T47D (cell line): ENCODE measurements at regions not wholly inside any gene's neighbourhood (a gene's known extent, or its start where the extent isn't known, plus 50 kb on each side); places are given as distances from the start of the nearest gene placed in this dataset.

Experiments used
- DNase-seq, 2 experiments: peaks; one replicate each; pipeline versions ENCODE4 v3.0.0 to v3.0.0-alpha.2; 2011 to 2012; ENCODE audit warnings: low read depth in 1 of 2, low spot score in 1 of 2
- JUND ChIP-seq: IDR thresholded peaks from 2 replicates; pipeline ENCODE4 v1.6.1; 2012; ENCODE audit warnings: low read depth
- in situ Hi-C: cut with HindIII; loops from 2 replicates; pipeline ENCODE4 v1.10.0; 2016; ENCODE audit warnings: low sequenced_read_pairs, low pct_unique_long_range_greater_than_20kb

DNA sequence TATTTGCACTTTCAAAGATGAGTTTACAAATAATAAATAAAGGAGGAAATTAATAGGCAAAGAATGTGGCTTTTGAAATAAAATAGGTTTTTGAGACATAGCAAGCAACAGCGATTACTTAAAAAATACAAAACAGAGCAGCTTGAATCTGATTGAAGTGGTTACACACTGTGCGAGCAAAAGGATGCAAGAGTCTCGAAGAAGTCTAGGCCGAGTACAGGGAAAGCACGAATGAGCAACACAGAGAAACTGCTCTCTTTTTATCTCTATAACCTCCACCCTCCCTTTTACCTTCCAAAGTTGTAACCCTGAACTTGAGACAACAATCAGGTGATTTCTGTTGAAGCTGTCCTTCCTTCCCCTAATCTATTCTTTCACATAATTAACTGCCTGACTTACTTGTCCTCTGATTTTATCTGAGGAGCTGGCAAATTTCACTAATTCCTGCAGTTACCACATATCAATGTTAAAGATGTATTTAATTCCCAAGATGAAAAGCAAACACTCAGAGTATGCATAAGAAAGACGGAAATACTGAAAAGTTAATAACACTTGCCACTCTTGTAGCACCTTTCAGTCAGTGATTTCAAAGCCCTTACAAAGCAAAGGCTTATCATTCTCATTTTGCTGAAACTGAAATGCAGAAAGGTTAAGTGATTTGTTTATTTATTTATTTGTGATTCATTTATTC is 1030.1 kb downstream of the ADGRL2 start:
- in situ Hi-C loops: no loop called here
- TF ChIP-seq JUND: no peak
- no peak for DNase-seq

DNA sequence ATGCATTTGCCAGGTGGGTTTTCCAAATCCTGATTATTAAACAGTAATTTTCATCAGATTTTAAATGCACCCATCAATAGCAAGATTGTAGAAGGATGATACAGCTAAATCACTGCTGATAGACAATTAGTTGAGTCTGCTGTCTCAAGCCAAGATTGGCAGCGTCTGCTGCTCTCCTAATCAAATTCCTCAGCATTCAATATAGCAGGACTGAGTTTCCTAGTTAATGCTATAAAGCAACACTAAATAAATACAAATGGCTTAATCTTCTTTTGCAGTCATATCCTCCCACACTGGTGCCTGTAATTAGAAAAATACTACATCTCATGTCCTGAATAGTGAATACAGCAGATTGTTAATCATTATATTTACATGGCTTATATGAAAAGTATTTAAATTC is 1028.8 kb downstream of the ADGRL2 start:
- in situ Hi-C loops: no loop called here
- DNase-seq: no peak
- TF ChIP-seq JUND: no peak

DNA sequence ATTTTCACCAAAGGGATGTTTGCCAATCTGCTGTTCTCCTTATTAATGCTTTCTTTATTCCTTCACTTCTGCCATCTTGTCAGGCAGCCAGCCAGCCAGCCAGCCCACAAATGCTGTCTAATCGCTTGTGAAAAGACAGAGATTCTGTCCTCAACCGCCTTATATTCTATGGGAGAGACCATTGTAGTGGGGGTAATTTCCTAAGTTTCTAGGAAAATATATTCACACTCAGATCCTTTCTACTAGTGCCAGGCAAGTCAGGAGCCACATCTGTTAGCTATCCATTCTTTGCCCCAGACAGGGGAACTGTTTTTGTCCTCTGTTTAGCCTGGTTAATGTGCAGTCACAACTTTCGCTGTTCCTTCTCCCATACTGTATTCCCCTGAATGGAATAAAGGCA is 1023.1 kb downstream of the ADGRL2 start:
- no peak for TF ChIP-seq JUND
- in situ Hi-C loops: no loop called here

DNA sequence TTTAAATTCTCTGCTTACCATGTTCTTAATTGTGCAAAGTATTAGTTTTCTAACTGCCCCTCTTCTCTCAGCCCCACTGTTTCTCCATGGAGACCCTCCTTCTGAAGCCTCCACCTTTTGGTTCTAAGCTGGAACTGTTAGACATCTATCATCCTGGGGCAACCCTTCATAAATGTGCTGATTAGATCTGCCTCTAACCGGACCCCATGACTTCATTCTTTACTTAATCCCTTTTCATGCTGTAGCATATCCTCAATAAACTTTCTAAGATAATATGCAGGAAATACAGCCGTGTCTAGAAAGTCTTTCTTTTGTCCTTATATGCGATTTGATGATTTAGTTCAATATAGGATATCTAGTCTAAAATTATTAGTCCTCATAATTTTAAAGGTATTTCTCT is 1020.1 kb downstream of the ADGRL2 start:
- in situ Hi-C loops: no loop called here
- no peak for TF ChIP-seq JUND
- no peak for DNase-seq

More for the DNA sequence above, 1023.1 kb downstream of the ADGRL2 start:
- no peak for DNase-seq

DNA sequence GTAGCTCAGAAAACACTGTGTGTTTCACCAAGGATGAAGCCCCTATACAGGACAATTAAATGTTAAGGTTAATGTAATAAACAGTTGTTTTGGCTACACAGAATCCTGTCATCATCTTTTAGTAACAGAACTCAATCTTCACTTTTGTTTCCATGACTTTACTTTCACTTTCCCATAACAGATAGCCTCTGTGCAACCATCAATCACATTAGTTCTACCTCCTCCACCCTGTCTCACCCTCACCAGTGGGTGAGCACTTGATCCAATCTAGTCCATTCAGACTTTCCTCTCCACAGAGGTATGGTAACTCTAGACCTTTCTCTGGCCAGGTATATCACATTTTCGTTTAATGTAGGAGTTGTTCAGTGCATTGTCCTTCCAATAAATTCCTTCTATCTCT is 1018.5 kb downstream of the ADGRL2 start:
- no peak for TF ChIP-seq JUND
- DNase-seq: no peak
- in situ Hi-C loops: no loop called here

DNA sequence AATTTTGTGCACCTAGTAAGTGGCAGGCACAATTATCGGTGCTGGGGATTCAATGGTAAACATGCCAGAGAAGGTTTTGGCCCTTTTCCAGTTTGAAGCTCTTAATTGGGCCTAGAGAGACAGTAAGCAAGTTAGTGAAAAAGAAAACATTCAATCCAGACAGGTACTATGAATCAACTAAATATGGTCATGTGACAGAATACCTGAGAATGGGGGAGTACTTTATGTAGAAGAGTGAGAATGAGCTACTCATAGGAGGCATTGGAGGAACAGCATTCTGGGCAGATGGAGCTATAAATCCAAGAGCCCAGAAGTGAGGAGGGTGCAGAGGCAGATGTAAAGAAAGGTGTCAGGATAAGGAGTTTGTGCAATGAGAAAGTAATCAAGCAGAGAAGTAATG is 1017.9 kb downstream of the ADGRL2 start:
- TF ChIP-seq JUND: no peak
- in situ Hi-C loops: no loop called here
- DNase-seq: peak in 1 of 2 experiments; percentile 37

DNA sequence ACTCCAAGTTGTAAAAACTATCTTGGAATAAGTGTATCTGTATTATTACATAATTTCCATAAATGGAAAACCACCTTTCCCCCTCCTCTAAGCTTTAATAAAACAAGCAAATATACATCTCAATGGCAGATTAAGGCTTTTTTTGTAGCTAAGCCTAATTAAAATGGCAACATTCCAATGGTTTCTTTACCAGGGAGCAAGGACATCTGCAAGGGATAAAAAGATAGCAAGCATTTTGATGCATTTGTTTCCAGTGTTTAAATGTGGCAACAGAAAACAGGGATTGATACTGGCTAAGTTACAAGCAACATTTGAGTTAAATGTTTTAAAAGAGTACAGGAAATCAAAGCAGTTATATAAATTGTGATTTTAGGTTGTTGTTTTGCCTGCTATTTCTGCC is 1012.7 kb downstream of the ADGRL2 start:
- no peak for DNase-seq
- TF ChIP-seq JUND: no peak
- in situ Hi-C loops: no loop called here

DNA sequence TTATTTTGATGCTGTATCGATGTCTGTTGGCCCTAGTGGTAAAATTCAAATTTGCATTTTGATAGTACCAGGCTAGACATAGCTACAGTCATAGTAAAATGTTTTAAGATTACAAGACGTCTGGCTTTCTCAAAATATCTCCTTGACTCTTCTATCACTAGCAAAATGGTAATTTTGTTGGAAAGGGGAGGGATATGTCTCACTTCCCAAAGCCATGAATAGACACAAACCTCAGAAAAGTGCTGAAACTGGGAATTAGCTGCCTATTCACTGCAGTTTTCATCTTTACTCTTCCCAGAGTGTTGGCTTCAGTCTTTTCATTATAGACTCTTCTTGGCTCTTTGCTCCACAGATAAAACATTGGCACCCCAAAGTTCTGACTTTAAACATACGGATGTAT is 1009.9 kb downstream of the ADGRL2 start:
- TF ChIP-seq JUND: no peak
- DNase-seq: no peak
- in situ Hi-C loops: no loop called here

DNA sequence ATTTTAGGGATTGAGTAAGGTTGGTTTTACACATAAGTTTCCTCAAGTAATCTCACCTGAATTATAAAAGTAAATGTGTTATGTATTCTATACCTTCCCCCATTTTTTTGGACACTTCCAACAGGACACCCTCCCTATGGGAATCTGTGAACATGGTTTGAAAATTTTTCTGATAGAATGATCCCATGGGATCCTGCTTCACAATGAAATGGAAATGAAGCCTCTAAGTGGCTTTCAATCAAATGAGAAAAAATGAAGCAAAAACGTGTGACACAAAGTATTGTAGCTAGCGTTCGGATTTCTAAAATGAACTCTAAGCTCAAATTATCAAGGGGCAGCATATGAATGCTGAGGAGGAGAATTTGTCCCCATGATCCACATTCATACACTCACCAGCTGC is 1006.8 kb downstream of the ADGRL2 start:
- no peak for TF ChIP-seq JUND
- in situ Hi-C loops: no loop called here
- no peak for DNase-seq

DNA sequence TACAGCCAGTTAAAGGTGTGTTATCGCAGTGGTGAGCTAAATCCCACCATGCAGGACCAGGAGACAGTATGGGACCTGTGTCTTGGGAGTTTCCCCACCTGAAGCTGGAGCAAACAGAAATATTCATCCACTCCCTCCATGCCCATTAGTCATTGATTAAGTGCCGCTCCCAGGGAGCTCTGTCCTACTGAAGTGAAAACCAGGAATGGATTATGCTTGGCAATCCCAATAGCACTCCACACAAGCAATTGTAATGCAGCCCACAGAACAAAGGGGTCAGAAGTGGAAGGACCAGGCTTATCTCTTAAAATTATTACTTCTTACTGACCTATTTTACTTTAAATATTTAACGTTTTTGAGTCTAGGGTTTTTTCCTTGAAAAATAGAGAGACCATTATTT is 1005.4 kb downstream of the ADGRL2 start:
- in situ Hi-C loops: no loop called here
- TF ChIP-seq JUND: no peak
- no peak for DNase-seq

DNA sequence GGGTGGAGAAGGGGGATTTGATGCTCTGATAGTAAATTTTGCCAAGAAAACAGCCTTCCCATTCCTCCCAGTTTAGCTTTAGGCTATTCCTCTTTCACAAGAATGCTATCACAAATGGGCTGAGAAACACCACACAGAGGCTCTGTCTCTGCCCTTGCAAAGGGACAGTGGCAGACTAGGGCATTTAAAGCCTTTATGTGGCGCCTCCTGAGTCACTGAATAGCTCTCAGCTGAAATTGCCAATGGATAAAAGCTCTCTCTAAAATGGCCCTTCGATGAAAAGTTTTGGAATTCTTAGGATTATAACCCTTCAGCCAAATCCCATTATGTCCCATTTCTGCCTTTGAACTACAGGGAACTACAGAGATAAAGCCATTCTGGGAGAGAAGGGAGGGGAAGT is 1000.4 kb downstream of the ADGRL2 start:
- in situ Hi-C loops: no loop called here
- no peak for DNase-seq
- no peak for TF ChIP-seq JUND

DNA sequence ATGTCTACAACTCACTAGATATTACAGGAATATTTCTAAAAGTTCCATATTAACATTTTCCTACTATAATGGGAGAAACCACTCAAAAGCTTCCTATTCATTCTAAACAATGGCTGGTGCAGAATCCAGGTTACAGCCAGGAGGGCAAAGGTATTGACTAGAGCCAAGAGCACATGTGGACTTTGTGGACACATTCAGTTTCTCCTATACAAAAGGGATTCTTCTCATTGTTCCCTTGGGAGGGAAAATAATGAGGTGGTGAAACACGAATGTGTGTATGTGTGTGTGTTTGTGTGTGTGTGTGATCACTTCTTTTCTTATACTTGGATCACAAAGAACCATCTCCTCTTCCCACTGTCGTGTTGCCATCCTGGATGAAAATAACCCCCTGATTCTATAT is 1000.0 kb downstream of the ADGRL2 start:
- no peak for TF ChIP-seq JUND
- in situ Hi-C loops: no loop called here
- DNase-seq: no peak

DNA sequence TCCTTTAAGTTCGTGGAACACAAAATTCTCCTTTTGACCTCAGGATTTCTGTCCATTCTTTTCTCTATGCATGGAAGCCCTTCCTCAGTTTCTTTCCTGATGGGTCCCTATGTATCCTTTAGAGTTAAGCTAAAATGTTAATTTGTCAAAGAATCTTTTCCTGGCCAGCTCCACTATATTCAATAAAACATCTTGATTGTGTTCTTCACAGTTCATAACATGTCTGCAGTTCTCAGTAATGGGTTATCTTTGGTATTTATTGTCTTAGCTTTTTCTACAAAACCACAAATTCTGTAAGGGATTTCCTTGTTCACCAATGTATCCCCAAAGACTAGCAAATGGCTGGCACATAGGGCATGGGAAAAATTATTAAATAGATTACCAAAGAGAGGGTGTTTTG is 998.5 kb downstream of the ADGRL2 start:
- no peak for DNase-seq
- no peak for TF ChIP-seq JUND
- in situ Hi-C loops: no loop called here

DNA sequence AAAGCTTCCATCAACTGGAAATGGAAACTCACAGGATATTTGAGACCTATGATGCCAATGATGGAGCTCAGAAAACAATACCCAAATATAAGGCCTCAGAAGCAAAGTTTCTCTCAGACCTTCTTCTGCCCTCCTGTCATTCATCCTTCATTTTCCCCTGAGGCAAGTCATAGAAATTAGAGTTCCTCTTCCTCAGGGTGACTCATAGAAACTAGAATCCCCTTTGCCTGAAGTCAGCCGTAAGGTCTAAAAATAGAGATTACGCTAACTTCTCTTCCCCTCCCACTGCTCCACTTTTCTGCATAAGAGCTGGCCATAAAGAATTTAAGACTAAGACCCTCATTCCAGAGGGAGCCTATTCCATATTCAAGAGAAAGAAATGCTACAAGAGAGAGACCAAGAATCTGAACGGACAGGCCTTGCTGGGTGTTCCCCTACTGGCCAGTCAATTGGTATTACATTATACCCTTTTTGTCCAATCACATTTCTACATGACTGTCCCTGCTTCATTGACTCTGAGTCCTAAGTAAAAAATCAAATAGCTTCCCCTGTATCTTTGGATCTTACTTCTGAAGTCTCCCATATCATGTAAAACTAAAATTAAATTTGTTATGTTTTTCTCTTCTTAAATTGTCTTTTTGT is 994.9 kb downstream of the ADGRL2 start:
- no peak for TF ChIP-seq JUND
- in situ Hi-C loops: no loop called here
- DNase-seq: no peak
